ENCODE measurements at regions not wholly inside any gene's neighbourhood (a gene's known extent, or its start where the extent isn't known, plus 50 kb on each side); places are given as distances from the start of the nearest gene placed in this dataset.

GRCh38 chr2:236977063-236977851 lies 108.4 kb upstream of the COPS8 start:
- H3K9me3 ChIP-seq (replicated peaks; ENCODE audit: control insufficient read depth, insufficient read depth, low read depth, low read length): no peaks in the 10 kb centered on the region
- CTCF ChIA-PET (ENCODE audit: low intra/inter-chr PET ratio): no interaction called here
- in situ Hi-C loops (cut with MboI) (no loop called here), intact Hi-C loops (cut with micrococcal nuclease) (no loop called here)
- no peak overlapping the region for H3K4me2 ChIP-seq (ENCODE audit: insufficient read depth, low read length)
- no peak for TF ChIP-seq ZNF197 (CRISPR knock-in tag; IDR thresholded peaks at IDR 0.05; ENCODE audit: low read depth)
- no peak for TF ChIP-seq SETDB1 (IDR thresholded peaks at IDR 0.05; ENCODE audit: low read length)
- TF ChIP-seq, protein P1, sequence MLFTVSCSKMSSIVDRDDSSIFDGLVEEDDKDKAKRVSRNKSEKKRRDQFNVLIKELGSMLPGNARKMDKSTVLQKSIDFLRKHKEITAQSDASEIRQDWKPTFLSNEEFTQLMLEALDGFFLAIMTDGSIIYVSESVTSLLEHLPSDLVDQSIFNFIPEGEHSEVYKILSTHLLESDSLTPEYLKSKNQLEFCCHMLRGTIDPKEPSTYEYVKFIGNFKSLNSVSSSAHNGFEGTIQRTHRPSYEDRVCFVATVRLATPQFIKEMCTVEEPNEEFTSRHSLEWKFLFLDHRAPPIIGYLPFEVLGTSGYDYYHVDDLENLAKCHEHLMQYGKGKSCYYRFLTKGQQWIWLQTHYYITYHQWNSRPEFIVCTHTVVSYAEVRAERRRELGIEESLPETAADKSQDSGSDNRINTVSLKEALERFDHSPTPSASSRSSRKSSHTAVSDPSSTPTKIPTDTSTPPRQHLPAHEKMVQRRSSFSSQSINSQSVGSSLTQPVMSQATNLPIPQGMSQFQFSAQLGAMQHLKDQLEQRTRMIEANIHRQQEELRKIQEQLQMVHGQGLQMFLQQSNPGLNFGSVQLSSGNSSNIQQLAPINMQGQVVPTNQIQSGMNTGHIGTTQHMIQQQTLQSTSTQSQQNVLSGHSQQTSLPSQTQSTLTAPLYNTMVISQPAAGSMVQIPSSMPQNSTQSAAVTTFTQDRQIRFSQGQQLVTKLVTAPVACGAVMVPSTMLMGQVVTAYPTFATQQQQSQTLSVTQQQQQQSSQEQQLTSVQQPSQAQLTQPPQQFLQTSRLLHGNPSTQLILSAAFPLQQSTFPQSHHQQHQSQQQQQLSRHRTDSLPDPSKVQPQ (CRISPR knock-in tag; IDR thresholded peaks at IDR 0.05; ENCODE audit: borderline replicate concordance): no peak
- TF ChIP-seq PTBP1 (IDR thresholded peaks at IDR 0.05; ENCODE audit: low read depth, low read length): no peak
- TF ChIP-seq, protein P2, sequence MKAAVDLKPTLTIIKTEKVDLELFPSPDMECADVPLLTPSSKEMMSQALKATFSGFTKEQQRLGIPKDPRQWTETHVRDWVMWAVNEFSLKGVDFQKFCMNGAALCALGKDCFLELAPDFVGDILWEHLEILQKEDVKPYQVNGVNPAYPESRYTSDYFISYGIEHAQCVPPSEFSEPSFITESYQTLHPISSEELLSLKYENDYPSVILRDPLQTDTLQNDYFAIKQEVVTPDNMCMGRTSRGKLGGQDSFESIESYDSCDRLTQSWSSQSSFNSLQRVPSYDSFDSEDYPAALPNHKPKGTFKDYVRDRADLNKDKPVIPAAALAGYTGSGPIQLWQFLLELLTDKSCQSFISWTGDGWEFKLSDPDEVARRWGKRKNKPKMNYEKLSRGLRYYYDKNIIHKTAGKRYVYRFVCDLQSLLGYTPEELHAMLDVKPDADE (conservative IDR thresholded peaks at IDR 0.05; ENCODE audit: control insufficient read depth, low read depth, low read length): no peak
- TF ChIP-seq SAP30 (IDR thresholded peaks at IDR 0.05; ENCODE audit: borderline replicate concordance, insufficient read depth, low read depth, low read length, poor library complexity, severe bottlenecking): no peak
- TF ChIP-seq GATAD2B (IDR thresholded peaks at IDR 0.05; ENCODE audit: borderline replicate concordance): no peak
- no peak overlapping the region for H3K4me3 ChIP-seq
- H3K36me3 ChIP-seq (ENCODE audit: control insufficient read depth, insufficient read depth, low read length): no peaks in the 10 kb centered on the region
- H3K27ac ChIP-seq (ENCODE audit: extremely low read depth, low read depth, low read length): no peak overlapping the region
- peaks cover 0 to 6% of the 10 kb centered on the region in 2 experiments; a peak in 1 of 5 replicates for H3K27me3 ChIP-seq (ENCODE audit: control insufficient read depth in 2 of 2, insufficient read depth in 2 of 2, low read length in 2 of 2)
- H4K20me1 ChIP-seq (replicated peaks; ENCODE audit: control insufficient read depth, insufficient read depth, low read length): no peaks in the 10 kb centered on the region
- POLR2A ChIA-PET: no interaction called here
- no peaks in the 10 kb centered on the region for H3K79me2 ChIP-seq (ENCODE audit: control insufficient read depth, insufficient read depth, low read length)
- FAIRE-seq (no peak), ATAC-seq (no peak), DNase-seq (ENCODE audit: extremely low read depth in 1 of 4, low spot score in 3 of 4) (no peak)
- 2% methylated on average over 10 of the region's 11 CpGs for WGBS (ENCODE audit: insufficient coverage, low coverage, missing lambda C conversion rate)
- H2AFZ ChIP-seq (ENCODE audit: low read depth, low read length): no peak overlapping the region
- no TSS peak for BruUV-seq (replicated peaks)
- no peaks in the 10 kb centered on the region for H3K4me1 ChIP-seq (replicated peaks in 1 of 2; ENCODE audit: control insufficient read depth in 2 of 2, insufficient read depth in 2 of 2, low read length in 2 of 2)
- no peak overlapping the region for H3K9ac ChIP-seq (ENCODE audit: insufficient read depth in 1 of 2, low read depth in 2 of 2, low read length in 2 of 2)
- no peaks in the 10 kb centered on the region for H3K9me1 ChIP-seq (ENCODE audit: control insufficient read depth, insufficient read depth, low read length)

All from K562 (cell line).